Esophagus squamous epithelium (tissue), 5 donors: ENCODE measurements at regions not wholly inside any gene's neighbourhood (a gene's known extent, or its start where the extent isn't known, plus 50 kb on each side); places are given as distances from the start of the nearest gene placed in this dataset.

Experiments
- DNase-seq: peaks from one replicate; lab custom pipeline; 2025; lab: John Stamatoyannopoulos, UW
- H3K27ac ChIP-seq, 4 donors: fragments of 200-600 bp; sonication (generic); one replicate each; pipeline ENCODE4 v1.5.1; 2016 to 2019; ENCODE audit warnings: mild to moderate bottlenecking in 1 of 4
- H3K27me3 ChIP-seq, 4 donors: fragments of 200-600 bp; sonication (generic); 1 replicate in 3 of 4; 2 replicates in 1 of 4; pipeline versions ENCODE4 v1.5.1 to v1.6.0; 2017 to 2021; ENCODE audit warnings: antibody characterized with exemption in 1 of 4
- H3K36me3 ChIP-seq, 3 donors: fragments of 200-600 bp; sonication (generic); one replicate each; pipeline ENCODE4 v1.5.1; 2016 to 2019
- H3K4me1 ChIP-seq, 3 donors: fragments of 200-600 bp; sonication (generic); one replicate each; pipeline ENCODE4 v1.5.1; 2017 to 2019
- H3K4me3 ChIP-seq, 4 donors: fragments of 200-600 bp; sonication (generic); 1 replicate in 3 of 4; 2 replicates in 1 of 4; pipeline ENCODE4 v1.5.1; 2016 to 2019; ENCODE audit warnings: mild to moderate bottlenecking in 2 of 4, moderate library complexity in 1 of 4
- H3K9me3 ChIP-seq, 3 donors: fragments of 200-600 bp; sonication (generic); one replicate each; pipeline ENCODE4 v1.5.1; 2016 to 2019
- CTCF ChIP-seq, 6 experiments: fragments of 450-650 bp in 4 of 6; fragments of 200-600 bp in 2 of 6; sonication (generic) in 2 of 6; IDR thresholded peaks; one replicate each; pipeline ENCODE4 v1.5.1; 2016 to 2019; ENCODE audit warnings: antibody characterized with exemption in 6 of 6, mild to moderate bottlenecking in 4 of 6, moderate library complexity in 4 of 6
- POLR2A ChIP-seq, 4 donors: fragments of 450-650 bp; IDR thresholded peaks; one replicate each; pipeline ENCODE4 v1.6.1; 2017; ENCODE audit warnings: antibody characterized with exemption in 4 of 4, mild to moderate bottlenecking in 4 of 4, moderate library complexity in 3 of 4
- WGBS, 2 donors: methylation state at CpG; one replicate each; pipeline ENCODE4 v1.1.5; 2018; 5-methylcytosine and 5-hydroxymethylcytosine counted together
- intact Hi-C: fragments of 100-400 bp; cut with DNase I; formaldehyde crosslinking; loops from one replicate; pipeline ENCODE4 v1.15.0; 2022
- donor health status: DM: yes; HTN: yes; CAD: no.

GRCh38 chr16:85464383-85465305 lies 148.5 kb upstream of the GSE1 start:
- TF ChIP-seq POLR2A (IDR thresholded peaks at IDR 0.05) (no peak), CTCF (IDR thresholded peaks at IDR 0.05) (no peak)
- H3K36me3 ChIP-seq: no peaks in the 10 kb centered on the region
- DNase-seq: no peak
- H3K4me1 ChIP-seq: peaks cover 28 to 46% (median 32%) of the 10 kb centered on the region in 3 donors
- WGBS, 2 donors: 83 to 89% methylated on average over 15 to 22 of the region's 30 CpGs
- no peak overlapping the region for H3K27ac ChIP-seq
- intact Hi-C loops: no loop called here
- H3K4me3 ChIP-seq: no peak overlapping the region
- H3K27me3 ChIP-seq: peaks cover 0 to 55% (median 0%) of the 10 kb centered on the region in 4 donors
- H3K9me3 ChIP-seq: no peaks in the 10 kb centered on the region

GRCh38 chr16:85465328-85466303 lies 147.5 kb upstream of the GSE1 start:
- Histone ChIP-seq H3K36me3 (no peaks in the 10 kb centered on the region), H3K27ac (no peak overlapping the region), H3K9me3 (no peaks in the 10 kb centered on the region), H3K4me3 (no peak overlapping the region), H3K27me3 (peaks cover 0 to 49% (median 0%) of the 10 kb centered on the region in 4 donors), H3K4me1 (peaks cover 19 to 36% (median 22%) of the 10 kb centered on the region in 3 donors)
- WGBS, 2 donors: 64 to 70% methylated on average over 7 to 8 of the region's 12 CpGs
- DNase-seq: no peak
- TF ChIP-seq CTCF (IDR thresholded peaks at IDR 0.05): no peak
- no peak for TF ChIP-seq POLR2A (IDR thresholded peaks at IDR 0.05)
- intact Hi-C loops: no loop called here

- TF ChIP-seq POLR2A (IDR thresholded peaks at IDR 0.05): no peak
- Histone ChIP-seq H3K36me3 (no peaks in the 10 kb centered on the region), H3K4me3 (no peak overlapping the region), H3K9me3 (no peaks in the 10 kb centered on the region), H3K27me3 (peaks cover 0 to 42% (median 0%) of the 10 kb centered on the region in 4 donors), H3K27ac (no peak overlapping the region), H3K4me1 (peaks cover 15 to 29% (median 15%) of the 10 kb centered on the region in 3 donors)
- 90% methylated on average over 4 to 10 of the region's 10 CpGs for WGBS, 2 donors
- no peak for DNase-seq
- intact Hi-C loops: no loop called here
Measured at GRCh38 chr16:85466304-85466700, 146.8 kb upstream of the GSE1 start.

- TF ChIP-seq CTCF (IDR thresholded peaks at IDR 0.05) (no peak), POLR2A (IDR thresholded peaks at IDR 0.05) (no peak)
- Histone ChIP-seq H3K4me3 (no peak overlapping the region), H3K36me3 (no peaks in the 10 kb centered on the region), H3K4me1 (peaks cover 8 to 27% (median 9%) of the 10 kb centered on the region in 3 donors), H3K27ac (no peak overlapping the region), H3K9me3 (no peaks in the 10 kb centered on the region), H3K27me3 (peaks cover 0 to 35% (median 0%) of the 10 kb centered on the region in 4 donors)
- WGBS, 2 donors: 95 to 96% methylated on average over 12 of the region's 12 CpGs
- DNase-seq: no peak
- intact Hi-C loops: no loop called here
Measured at GRCh38 chr16:85466989-85467388, 146.1 kb upstream of the GSE1 start.

- no peak for TF ChIP-seq POLR2A (IDR thresholded peaks at IDR 0.05)
- TF ChIP-seq CTCF (IDR thresholded peaks at IDR 0.05): no peak
- H3K4me3 ChIP-seq: no peak overlapping the region
- H3K9me3 ChIP-seq: no peaks in the 10 kb centered on the region
- no peak overlapping the region for H3K27ac ChIP-seq
- 63 to 80% methylated on average over 1 to 3 of the region's 20 CpGs for WGBS, 2 donors
- no peaks in the 10 kb centered on the region for H3K36me3 ChIP-seq
- intact Hi-C loops: no loop called here
- peaks cover 0 to 4% (median 0%) of the 10 kb centered on the region in 4 donors for H3K27me3 ChIP-seq
- DNase-seq: no peak
- peaks cover under 1 to 33% (median 5%) of the 10 kb centered on the region in 3 donors for H3K4me1 ChIP-seq
Measured at GRCh38 chr16:85469929-85470590, 143.1 kb upstream of the GSE1 start.
